NCI-H226 (cell line): ENCODE measurements at regions not wholly inside any gene's neighbourhood (a gene's known extent, or its start where the extent isn't known, plus 50 kb on each side); places are given as distances from the start of the nearest gene placed in this dataset.
A peak's percentile ranks its signal among the peaks of the same experiment; 100 is the strongest.
"Not testable (repeated sequence)": the region's sequence is repeated elsewhere in the genome, so short reads cannot be mapped to it uniquely, and the experiment has no call there.

Experiments used
- DNase-seq: peaks from one replicate; pipeline ENCODE4 v3.0.0-alpha.2; 2015

- DNase-seq = no peak
These were observed 397.6 kb downstream of the GBE1 start for GRCh38 chr3:81363816-81364215.

- DNase-seq = no peak
These were observed 407.3 kb downstream of the GBE1 start for GRCh38 chr3:81354119-81354518.

GRCh38 chr3:81352867-81353266, 408.6 kb downstream of the GBE1 start:
- peak; percentile 48 for DNase-seq

- peak; percentile 36 for DNase-seq
These were observed 411.6 kb downstream of the GBE1 start for GRCh38 chr3:81349816-81350340.

DNA sequence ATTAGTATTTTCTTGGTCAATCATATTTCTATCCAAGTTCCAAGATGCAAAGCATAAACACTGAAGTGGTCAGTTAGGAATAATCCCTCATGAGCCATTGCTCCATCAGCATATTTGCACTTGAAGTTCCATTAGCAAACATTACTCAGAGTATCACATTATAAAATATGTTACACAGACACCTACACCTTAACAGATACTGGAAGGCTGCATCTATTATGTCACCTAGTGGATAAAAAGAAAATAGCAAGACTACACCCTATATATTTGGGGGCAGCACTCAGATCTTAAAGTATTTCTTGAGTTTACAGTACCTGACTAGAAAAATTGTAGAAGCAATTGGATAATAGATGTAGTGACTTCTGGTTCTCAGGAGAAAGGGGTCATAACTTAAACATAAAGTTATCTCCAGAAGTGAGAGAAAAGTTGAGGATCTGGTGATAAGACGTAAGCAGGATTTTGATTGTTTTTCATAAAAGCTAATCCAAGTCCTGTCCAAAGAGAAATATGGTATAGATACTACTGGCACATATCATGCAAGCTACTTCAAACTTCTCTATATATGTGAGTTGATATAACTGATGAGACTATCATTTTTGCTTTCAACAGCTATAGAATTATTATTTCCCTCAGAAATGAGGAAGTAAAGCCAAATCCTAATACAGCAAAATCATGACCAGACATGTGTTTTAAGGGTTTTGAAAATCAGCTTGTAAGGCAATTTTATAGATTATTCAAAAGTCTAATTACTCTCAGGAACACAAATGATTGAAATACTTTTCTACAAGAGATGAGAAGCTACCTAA, 422.2 kb downstream of the GBE1 start:
- DNase-seq = peak; percentile 9

DNA sequence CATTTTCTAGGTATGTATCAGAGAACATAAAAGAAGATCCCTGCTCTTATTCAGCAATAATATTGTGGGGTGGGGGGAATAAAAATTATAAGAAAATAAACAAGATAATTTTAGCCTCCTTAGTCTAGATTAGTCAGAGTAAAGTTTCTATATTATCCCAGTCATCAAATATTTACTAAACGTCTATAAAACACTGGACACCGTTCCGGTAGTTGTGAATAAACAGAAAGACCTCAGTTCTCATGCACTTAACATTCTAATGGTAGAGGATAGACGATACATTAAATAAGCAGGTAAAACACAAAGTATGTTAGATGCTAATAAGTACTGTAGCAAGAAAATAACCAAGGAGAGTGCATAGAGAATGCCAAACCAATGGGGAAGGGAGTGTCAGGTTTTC, 425.0 kb downstream of the GBE1 start:
- no peak for DNase-seq

- DNase-seq = not testable (repeated sequence)
These were observed 431.6 kb downstream of the GBE1 start for GRCh38 chr3:81329835-81330234.

GRCh38 chr3:81326245-81326644, 435.2 kb downstream of the GBE1 start:
- DNase-seq = no peak

- DNase-seq = no peak
These were observed 440.6 kb downstream of the GBE1 start for GRCh38 chr3:81320862-81321261.

DNA sequence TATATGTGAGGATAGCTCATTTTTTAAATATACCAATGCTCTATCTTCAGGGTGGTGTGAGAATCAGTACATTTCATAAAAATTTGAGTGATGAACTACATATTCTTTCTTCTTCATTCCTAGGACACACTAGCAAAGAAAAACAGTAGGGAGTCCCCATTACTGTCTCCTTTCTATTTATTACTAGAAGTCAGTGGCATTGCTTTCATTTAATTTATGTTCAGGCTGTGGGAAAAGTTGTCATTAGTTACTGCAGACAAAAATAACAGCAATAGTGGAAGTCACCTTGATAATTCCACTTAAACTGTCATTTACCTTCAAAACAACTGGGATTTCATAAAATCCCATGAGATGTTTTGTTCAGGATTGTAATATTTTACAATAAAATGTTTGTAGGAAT, 446.4 kb downstream of the GBE1 start:
- DNase-seq = no peak

DNA sequence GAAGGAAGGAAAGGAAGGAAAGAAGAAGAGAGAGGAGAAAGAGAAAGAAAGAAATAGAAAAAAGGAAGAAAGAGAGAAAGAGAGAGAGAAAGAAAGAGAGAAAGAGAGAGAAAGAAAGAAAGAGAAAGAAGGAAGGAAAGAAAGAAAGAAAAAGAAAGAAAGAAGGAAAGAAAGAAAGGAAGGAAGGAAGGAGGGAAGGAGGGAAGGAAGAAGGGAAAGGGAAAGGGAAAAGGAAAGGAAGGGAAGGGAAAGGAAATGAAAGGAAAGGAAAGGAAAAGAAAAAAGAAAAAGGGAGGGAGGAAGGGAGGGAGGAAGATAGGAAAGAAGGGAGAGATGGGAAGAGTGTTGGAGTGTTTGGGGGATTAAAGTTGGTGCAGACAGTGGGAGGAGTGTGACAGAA, 450.1 kb downstream of the GBE1 start:
- DNase-seq = no peak

DNA sequence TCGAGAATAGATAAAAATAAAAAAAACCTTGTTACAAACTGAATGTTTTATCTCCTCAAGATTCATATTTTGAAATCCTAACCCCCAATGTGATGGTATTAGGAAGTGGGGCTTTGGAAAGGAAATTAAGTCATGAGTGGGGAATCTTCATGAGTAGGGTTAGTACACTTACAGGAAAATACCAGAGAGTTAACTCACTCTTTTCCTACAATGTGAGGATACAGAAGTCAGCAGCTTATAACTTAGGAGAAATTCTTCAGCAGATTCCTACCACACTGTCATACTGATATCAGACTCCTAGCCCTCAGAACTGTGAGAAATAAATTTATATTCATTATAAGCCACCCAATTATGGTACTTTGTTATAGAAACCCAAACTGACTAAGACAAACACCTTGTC, 453.1 kb downstream of the GBE1 start:
- peak; percentile 73 for DNase-seq

DNA sequence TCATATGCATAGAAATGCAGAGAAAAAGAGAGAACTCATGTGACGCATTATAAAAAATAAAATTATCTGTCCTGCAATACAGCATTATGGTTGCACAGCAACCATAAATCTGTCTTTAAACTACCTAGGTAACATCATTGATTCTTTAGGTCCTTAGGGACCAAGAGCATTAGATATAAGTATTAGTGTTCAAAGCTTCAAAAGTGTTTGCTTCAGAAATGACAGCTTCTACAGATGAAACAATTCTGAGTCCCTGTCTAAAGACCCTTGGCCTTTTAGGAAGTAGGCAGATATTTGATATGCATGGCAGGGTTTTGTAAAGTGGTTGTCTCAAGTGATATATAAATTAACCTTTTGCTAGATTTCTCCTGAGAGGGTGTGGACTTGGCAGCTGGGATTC, 454.2 kb downstream of the GBE1 start:
- DNase-seq = no peak

- DNase-seq = no peak
These were observed 458.1 kb downstream of the GBE1 start for GRCh38 chr3:81303321-81303720.

GRCh38 chr3:81302045-81302444, 459.4 kb downstream of the GBE1 start:
- peak; percentile 39 for DNase-seq

- DNase-seq = no peak
These were observed 460.2 kb downstream of the GBE1 start for GRCh38 chr3:81301230-81301629.

DNA sequence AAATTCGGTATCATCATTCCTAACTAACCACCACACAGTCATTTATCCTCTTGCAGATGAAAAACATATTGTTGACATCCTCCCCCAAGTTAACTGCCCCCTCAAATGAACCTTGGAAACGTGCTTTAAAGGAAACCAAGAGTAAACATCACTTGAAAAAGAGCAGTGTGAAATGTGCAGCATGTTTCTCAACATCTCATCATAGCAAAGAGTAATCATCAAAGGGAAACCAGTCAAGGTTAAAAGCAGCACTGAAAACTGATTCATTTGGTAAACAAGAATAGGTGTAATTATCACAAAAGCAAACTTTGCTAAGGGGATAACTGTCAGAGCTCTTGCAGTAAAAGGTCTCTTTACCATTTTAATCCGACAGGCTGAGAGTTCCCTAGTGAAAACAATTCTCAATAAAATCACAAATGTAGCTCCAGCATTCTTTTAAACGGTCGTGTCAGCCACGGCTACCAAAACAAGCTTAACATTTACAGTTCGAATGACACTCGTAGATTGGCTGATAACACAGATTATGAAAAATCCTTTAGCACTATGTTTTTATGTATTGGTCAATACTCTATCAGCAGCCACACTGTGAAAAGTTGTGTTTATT, 461.0 kb downstream of the GBE1 start:
- DNase-seq = no peak

DNA sequence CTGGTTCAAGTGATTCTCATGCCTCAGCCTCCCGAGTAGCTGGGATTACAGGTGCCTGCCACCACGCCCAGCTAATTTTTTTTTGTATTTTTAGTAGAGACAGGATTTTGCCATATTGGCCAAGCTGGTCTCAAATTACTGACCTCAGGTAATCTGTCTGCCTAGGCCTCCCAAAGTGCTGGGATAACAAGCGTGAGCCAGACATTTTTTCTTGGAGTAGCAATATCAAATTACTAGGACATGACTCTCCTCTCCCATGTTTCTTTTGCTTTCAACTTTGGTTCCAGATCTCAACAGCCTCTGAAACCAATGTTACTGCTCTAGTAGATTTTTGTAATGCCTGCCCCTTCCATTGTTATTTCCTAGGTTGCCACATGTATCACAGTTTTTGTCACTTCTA, 462.0 kb downstream of the GBE1 start:
- no peak for DNase-seq

DNA sequence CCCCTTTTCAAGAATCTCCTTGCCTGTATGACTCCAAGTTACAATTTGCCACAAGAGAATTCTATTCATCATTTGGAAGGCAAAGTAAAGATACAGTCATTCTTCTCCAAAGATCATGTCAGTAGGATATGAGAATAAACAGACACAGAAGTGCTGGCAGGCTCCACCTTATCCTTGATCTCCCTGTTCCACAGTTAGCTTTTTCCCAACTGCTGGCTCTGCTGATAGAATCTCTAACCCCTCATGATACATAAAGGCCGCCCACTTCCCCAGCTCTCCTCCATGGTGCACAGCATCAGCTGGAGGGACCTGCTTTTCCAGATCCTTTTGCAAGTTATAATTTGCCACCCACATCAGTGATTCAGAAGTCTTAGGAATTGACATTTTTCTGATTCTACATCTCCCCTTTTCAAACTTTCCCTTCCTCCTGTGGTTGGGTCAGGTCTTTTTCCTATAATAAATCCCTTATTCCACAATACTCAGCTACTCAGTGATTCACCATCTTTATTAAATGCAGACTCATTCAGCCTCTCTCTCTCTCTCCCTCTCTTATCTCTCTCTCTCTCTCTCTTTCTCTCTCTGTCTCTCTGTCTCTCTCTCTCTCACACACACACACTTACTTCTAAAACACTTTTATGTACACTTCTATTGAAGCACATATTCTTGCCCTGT, 465.4 kb downstream of the GBE1 start:
- DNase-seq = peak; percentile 20

- DNase-seq = no peak
These were observed 468.3 kb downstream of the GBE1 start for GRCh38 chr3:81293156-81293555.

DNA sequence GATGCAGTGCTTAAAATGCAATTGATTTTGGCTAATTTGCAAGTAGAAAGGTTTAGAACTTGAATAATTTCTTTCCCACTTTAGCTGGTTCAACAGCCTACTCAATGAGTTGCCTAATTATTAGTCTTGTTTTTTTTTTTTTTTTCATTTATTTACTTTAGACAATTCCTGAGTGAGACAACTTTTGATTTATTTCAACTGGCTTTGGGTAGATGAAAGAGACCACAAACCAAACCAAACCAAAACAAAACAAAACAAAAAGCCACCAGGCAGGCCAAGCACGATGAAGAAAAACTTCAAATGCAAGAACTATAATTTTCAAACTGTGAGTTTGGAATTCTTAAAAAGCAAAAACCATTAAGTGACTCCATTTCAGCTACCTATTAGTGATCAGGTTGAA, 469.9 kb downstream of the GBE1 start:
- no peak for DNase-seq

DNA sequence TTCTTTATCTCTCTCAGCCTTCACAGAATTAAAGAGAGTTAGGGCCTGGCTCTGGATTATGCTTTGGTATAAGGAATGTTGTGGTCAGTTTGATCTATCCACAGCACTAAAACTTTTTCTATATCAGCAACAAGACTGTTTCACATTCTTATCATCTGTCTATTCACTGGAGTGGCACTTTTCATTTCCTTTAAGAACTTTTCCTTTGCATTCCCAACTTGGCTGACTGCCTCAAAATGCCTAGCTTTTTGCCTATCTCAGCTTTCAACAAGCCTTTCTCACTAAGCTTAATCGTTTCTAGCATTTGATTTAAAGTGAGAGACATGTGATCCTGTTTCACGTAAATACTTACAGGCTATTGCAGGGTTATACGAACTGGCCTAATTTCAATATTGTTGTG, 471.8 kb downstream of the GBE1 start:
- DNase-seq = peak; percentile 94

- DNase-seq = no peak
These were observed 481.7 kb downstream of the GBE1 start for GRCh38 chr3:81279481-81280379.
